ENCODE measurements at regions not wholly inside any gene's neighbourhood (a gene's known extent, or its start where the extent isn't known, plus 50 kb on each side); places are given as distances from the start of the nearest gene placed in this dataset.

DNA sequence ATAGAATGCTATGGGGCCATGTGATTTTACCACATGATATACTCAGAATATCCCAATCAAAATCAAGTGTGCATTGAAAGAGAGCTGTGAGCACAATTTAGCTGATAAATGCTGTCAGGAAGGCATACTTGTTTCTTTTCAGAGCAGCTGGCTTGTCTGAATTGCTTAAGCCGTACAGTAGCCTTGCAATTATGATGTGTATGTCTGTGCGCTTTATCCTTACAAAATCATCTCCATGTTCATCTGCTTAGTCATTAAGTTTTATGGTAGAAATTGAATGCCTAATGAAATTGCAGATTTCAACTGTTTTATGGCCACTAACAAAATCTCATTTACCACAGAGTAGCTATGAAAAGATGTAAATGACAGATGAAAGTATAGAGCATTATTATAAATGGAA, 346.0 kb upstream of the DLGAP1 start:
- no peak for TF ChIP-seq EZH2 (optimal IDR thresholded peaks at IDR 0.05; ENCODE audit: low read depth, low read length)
- TF ChIP-seq EZH2phosphoT487 (IDR thresholded peaks at IDR 0.05; ENCODE audit: low read length): no peak
- TF ChIP-seq CTCF (IDR thresholded peaks at IDR 0.05; ENCODE audit: low read length): no peak
